GM19238 (cell line): ENCODE measurements at regions not wholly inside any gene's neighbourhood (a gene's known extent, or its start where the extent isn't known, plus 50 kb on each side); places are given as distances from the start of the nearest gene placed in this dataset.

Experiments
- DNase-seq: peaks from one replicate; pipeline ENCODE4 v3.0.0; 2011; ENCODE audit warnings: low spot score; ENCODE audit not compliant: insufficient read length

DNA sequence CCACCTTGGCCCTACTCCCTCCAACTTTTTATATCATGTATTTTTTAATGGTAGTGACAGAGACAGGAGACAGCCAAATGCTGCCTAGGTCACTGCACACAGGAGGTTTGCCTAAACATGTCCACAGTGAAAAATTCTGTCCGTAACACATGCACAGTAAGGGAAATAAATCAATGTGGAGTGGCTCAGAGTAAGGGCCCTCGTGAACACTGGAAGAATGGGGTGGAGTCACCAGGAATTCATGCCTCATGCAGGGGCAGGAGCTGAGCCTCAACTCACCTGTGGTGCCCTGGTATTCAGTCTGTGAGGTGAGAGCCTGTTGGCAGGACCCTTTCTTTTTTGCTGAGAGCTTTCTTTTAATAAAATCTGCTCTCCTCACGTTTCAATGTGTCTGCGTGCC is 289.1 kb downstream of the TGFB2 start:
- DNase-seq = no peak

DNA sequence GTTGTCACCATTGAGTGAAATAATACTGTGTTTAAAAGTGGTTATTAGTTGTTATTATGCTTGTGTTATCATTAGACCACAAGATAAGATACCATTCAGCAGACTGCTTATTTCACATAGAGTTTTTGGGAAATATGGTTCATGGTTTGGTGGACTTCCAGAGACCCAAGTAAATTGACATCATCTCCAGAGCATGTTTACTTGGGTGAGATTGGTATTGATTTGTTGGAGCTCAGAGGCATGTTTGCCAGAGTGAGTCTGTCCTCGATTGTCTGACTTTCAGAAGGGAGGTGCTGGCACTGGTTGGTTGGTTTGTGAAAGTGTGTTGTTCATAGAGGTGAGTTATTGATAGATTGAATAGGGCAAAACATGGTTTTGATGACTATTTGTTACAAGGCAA is 291.4 kb downstream of the TGFB2 start:
- no peak for DNase-seq

- no peak for DNase-seq
These were observed 295.0 kb downstream of the TGFB2 start for GRCh38 chr1:218640173-218640572.

DNA sequence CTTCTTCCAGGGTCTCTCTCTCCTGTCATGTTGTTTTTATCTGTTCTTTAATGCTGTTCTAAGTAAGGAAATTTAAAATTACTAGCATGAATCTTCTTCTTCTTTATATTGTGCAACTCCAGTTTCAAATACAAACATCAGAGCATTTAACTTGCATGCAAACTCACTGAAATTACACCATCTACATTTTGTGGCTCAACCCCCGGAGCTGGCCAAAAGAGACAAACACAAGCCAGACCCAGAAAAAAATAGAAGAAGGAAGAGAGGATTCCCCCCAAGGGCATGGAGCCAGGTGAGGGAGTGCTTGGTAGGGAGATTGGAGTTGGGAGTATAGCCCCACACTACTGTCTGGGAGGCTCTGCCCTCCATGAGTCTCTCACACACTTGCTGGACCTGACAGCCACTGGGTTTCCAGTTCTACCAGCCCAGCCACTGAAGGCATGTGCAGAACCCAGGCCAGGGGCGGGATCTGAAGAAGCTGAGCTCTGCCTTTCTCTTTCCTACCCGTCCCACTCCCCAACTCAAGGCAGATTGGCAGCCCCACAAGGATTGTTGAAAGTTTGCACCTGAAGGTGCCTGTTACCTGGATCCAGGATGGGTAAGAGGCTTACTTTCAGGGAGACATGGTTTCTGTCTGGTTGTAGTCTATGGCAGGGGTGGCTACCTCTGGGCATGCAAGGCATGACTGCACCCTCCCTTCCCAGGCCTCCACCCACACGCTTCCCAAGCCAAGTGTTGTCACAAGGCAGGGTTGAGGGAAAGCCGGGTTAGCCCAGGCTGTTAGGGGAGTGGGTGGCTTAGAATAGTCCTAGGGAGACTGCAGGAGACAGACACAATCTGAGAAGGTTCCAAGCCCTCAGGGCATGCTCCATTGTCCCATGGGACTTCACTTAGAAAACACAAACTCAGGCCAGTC is 297.2 kb downstream of the TGFB2 start:
- no peak for DNase-seq

DNA sequence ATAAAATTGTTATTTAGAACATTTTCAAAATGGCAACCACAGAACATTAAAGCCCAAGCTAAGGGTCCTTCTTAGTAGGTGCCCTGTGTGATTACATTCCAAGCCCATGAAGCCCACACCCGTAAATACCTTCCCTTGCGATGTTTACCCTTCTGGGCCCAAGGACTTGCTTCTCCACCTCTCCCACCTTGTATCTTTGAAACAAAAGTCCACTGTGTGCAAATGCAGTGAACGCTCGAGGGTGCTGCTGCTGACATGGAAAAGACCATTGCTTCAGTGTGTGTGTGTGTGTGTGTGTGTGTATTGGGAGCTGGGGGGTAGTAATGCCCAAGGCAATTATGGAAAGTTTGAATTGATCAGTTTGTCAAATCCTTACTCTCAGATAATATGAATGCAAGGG is 298.1 kb downstream of the TGFB2 start:
- DNase-seq = no peak

GRCh38 chr1:218643926-218644325 is 298.8 kb downstream of the TGFB2 start:
- no peak for DNase-seq

DNA sequence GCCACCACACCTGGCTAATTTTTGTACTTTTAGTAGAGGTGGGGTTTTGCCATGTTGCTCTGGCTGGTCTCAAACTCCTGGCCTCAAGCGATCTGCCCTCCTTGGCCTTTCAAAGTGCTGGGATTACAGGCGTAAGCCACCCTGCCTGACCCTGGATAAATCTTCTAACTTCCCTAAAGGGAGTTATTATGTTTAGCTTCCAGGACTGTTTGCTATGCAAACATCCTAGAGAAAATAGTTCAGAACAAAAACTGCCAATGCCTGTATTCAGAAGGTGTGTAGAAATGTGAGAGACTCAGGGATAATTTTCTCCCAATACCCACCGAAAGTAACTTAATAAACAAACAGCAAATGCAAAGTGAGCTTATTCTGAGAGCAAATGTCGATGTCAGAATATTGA is 301.2 kb downstream of the TGFB2 start:
- no peak for DNase-seq

DNA sequence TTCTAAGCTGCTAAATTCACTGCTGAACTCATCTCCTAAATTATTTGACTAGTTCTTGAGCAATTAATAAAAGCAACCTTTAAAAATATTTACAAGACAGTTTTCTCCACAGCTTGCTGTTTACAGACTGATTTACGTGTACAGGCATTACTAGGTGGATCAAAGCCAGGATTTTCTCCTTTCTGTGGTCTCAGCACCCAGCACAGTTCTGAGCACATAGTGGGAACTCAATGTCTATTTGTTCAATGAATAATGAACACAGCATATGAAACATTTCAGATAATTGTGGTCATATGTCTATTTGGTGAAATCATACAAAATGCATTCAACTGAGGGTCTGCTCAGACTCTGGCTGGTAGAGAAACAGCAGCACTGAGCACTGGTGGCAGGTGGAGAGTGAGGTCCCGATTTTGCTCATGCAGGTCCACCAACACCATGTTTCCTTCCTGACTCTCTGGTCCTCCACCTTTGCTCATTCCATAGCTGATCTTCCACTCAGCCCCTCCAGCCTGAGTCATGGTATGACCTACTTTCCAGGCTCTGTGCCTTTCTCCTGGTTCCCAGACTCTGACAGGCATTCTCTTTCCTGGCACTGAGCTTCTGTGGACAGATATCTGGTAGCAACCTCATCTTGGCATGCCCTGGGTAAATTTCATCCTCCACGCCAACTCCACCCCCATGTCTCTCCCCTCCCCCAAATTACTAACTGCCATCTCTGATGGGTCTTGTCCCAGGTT is 311.3 kb downstream of the TGFB2 start:
- no peak for DNase-seq

DNA sequence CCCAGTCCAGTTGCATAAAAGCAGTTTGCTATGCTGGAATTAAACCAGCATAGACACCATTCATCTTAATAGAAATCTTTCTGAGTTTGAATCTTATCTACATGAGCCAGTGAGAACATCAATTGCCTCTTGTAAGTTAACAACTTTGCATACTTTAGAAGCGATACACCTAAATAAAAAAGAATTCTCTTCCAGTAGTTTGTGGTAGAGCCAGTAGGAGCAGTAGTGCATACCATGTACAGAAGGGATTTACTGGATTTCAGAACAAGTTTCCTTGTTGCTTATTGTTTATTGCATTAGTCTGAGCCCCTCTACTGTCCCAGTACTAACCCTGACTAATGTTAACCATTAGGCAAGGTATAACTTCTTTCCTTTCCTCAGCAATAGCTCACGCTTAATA is 313.1 kb downstream of the TGFB2 start:
- DNase-seq = no peak

DNA sequence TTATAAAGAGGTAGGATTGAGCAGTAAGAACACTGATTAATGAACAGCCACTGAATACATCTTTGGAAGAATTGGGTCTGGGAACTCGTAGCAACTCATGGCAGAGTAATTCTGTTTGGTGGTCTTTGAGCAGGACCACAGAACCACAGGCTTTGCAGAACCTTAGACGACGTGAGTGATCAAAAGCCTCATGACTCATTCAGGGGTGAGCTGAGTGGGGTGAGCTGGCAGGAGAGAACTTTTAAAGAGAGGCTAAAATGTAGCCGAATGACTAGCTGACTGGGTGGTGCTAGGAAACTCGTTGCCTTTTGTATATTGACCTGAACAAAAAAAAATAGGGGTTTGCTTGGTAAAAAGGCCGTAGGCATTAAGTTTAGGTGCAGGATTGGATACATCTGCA is 313.8 kb downstream of the TGFB2 start:
- DNase-seq = no peak

- no peak for DNase-seq
These were observed 315.0 kb downstream of the TGFB2 start for GRCh38 chr1:218659911-218660677.

DNA sequence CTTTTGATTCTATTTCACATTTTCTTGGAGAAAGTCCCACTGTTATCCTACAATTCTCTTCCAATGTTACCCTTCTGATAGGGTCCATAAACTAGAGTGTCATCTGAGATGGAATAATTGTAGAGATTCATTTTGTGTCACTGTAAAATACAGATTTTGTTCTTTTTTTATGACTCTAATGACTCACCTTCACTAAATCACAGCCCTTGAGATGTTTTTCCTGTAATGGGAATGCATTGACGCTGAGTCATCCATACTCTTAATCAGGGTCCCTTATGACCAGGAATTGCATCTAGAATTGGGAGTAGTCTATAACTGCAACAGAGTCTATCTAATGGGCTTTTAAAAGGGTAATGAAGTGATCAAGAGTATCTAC is 315.5 kb downstream of the TGFB2 start:
- DNase-seq = no peak

- no peak for DNase-seq
These were observed 316.3 kb downstream of the TGFB2 start for GRCh38 chr1:218661411-218661810.

DNA sequence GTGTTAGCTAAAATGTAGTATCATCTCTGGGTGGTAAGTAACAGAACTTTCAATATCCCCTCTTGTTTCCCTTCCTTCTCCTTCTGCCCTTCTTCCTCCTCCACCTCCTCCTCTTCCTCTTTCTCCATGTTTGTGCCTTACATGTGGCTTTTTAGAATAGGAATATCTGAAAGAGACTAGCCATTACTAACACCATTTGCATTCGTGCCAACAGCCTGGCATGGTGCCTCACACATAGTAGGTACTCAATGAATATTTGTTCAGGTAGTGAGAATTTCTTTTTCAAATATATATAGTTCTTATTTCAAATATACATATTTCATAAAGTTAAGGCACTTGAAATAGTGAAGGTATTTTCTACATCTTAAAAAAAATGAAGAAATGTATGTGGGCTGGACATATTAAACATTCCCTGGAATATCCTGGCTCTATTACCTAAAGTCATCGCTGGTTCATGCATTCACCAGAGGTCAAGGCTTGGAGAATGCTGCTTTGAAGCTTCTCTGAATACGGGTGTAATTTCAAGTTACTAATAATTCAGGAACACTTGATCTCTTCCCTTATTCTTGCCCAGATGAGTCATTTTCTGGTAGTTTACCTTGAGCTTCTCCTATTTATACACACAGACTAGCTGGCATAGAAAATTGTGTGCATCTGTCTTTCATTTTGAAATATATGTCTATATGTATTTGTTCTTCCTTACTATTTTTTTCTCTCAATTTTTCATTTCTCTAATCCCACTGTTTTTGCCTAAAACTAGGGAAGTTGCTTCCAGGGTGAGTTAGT is 319.4 kb downstream of the TGFB2 start:
- no peak for DNase-seq

GRCh38 chr1:218665221-218665620 is 320.1 kb downstream of the TGFB2 start:
- DNase-seq = no peak

GRCh38 chr1:218666263-218666662 is 321.1 kb downstream of the TGFB2 start:
- no peak for DNase-seq

GRCh38 chr1:218667781-218668516 is 322.8 kb downstream of the TGFB2 start:
- no peak for DNase-seq

- no peak for DNase-seq
These were observed 324.3 kb downstream of the TGFB2 start for GRCh38 chr1:218669431-218669830.

DNA sequence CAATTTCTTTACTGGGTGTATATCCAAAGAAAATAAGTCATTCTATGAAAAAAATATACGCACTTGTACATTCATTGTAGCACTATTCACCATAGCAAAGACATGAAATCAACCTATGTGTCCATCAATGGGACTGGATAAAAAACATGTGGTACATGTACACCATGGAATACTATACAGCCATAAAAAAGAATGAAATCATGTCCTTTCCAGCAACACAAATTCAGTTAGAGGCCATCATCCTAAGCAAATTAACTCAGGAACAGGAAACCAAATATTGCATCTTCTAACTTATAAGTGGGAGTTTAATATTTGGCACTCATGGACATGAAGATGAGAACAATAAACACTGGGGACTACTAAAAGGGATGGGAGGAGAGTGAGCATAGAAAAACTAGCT is 325.7 kb downstream of the TGFB2 start:
- DNase-seq = no peak

GRCh38 chr1:218671573-218671972 is 326.4 kb downstream of the TGFB2 start:
- no peak for DNase-seq

DNA sequence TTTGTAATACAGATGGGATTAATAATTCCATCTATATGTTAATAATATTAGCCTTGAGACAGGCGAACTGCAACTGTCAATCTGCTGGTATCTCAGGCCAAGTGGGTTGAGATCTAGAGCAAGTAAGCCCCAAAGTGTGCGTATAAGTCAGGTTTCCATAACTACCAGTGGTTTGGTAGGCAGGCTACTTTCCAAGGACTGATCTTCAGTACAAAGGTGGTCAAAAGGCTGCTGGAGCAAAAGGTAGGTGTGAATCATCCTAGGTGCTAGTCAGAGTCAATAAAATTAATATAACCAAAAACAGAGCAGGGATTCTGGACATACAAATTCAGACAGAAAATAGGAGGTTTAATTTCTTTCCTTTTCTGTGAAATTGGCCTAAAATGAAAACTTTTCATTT is 328.0 kb downstream of the TGFB2 start:
- no peak for DNase-seq
